Heart right ventricle (tissue), 16 donors: ENCODE measurements at regions not wholly inside any gene's neighbourhood (a gene's known extent, or its start where the extent isn't known, plus 50 kb on each side); places are given as distances from the start of the nearest gene placed in this dataset.

ENCODE experiments used
- ATAC-seq, 8 donors: fragments of 200-7000 bp; cut with Tn5 transposase; one replicate each; pipeline ENCODE4 v1.9.1; 2020; ENCODE audit warnings: mild to moderate bottlenecking in 8 of 8, moderate library complexity in 8 of 8, moderate number of reproducible peaks in 1 of 8
- DNase-seq, 2 donors: peaks; one replicate each; pipeline ENCODE4 v3.0.0-alpha.2; 2020
- H3K27ac ChIP-seq, 10 donors: fragments of 200-600 bp; sonication (generic) in 2 of 10; one replicate each; pipeline versions ENCODE4 v1.5.0 to v1.8.0; 2020 to 2022; ENCODE audit warnings: mild to moderate bottlenecking in 3 of 10
- H3K27me3 ChIP-seq, 7 donors: fragments of 200-600 bp; one replicate each; pipeline ENCODE4 v1.8.0; 2021 to 2022; ENCODE audit warnings: mild to moderate bottlenecking in 2 of 7
- H3K36me3 ChIP-seq, 9 donors: fragments of 200-600 bp; sonication (generic) in 1 of 9; one replicate each; pipeline versions ENCODE4 v1.5.0 to v1.8.0; 2020 to 2022; ENCODE audit warnings: mild to moderate bottlenecking in 2 of 9
- H3K4me1 ChIP-seq, 9 donors: fragments of 200-600 bp; sonication (generic) in 1 of 9; one replicate each; pipeline versions ENCODE4 v1.5.0 to v1.8.0; 2020 to 2022; ENCODE audit warnings: mild to moderate bottlenecking in 4 of 9
- H3K4me3 ChIP-seq, 10 donors: fragments of 200-600 bp; sonication (generic) in 2 of 10; one replicate each; pipeline versions ENCODE4 v1.5.0 to v1.8.0; 2020 to 2022; ENCODE audit warnings: mild to moderate bottlenecking in 7 of 10, moderate library complexity in 2 of 10
- H3K9me3 ChIP-seq, 11 donors: fragments of 200-600 bp in 10 of 11; sonication (generic) in 2 of 11; one replicate each; pipeline versions ENCODE4 v1.5.0 to v1.8.0; 2013 to 2022; ENCODE audit warnings: mild to moderate bottlenecking in 2 of 11, control low read depth in 1 of 11, moderate library complexity in 1 of 11
- WGBS, 2 donors: extraction: QIAGEN DNeasy Blood & Tissue Kit; methylation state at CpG; one replicate each; pipeline ENCODE4 v1.1.7; 2013; ENCODE audit warnings: inconsistent platforms in 1 of 2; 5-methylcytosine and 5-hydroxymethylcytosine counted together
- intact Hi-C, 10 donors: fragments of 100-400 bp; cut with DNase I; formaldehyde crosslinking; loops; one replicate each; pipeline versions ENCODE4 v1.11.1 to v1.14.2; 2022
- TF ChIP-seq, protein P1 (sequence below), 9 donors: fragments of 200-600 bp; sonication (generic) in 2 of 9; IDR thresholded peaks; one replicate each; pipeline versions ENCODE4 v1.5.0 to v1.8.0; 2021 to 2022; ENCODE audit warnings: antibody characterized with exemption in 9 of 9, mild to moderate bottlenecking in 5 of 9, moderate library complexity in 1 of 9
- donor health status: Arrhythmogenic right ventricular cardiomyopathy.
- donor health status: ischemic (EF 13 %, LVEDD 7.1; RV severe dilation, severe dysfunction).
- donor health status: healthy with polysubstance abuse.
- donor health status: DM: no; HTN: yes; CAD: no.
- donor health status: DM: no; HTN: no; CAD: no.
- donor health status: ischemic (EF 25% LVEDD 6.9; RV normal size, moderate dysfunction).
- donor health status: ischemic (EF 25% LVEDD 5.7; RV mildly dilated, moderate dysfunction).
- donor health status: healthy.
- donor health status: DM: yes; HTN: yes; CAD: no.
- donor health status: Ischemic cardiomyopathy.
- donor health status: ischemic (EF 35%, LVEDD 5.7; RV mildly dilated, moderate dysfunction).
- donor health status: nonischemic (EF 11% LVEDD 7.7; RV severe dilation, severe dysfunction).
- donor health status: DM: yes; HTN: yes; CAD: no.
- donor health status: PGD.
- donor health status: ischemic (EF 29% LVEDD 5.4; RV normal size, mild dysfunction).
- donor health status: nonischemic (EF 23%, LVEDD 6.1; RV moderate dilation, normal function).

DNA sequence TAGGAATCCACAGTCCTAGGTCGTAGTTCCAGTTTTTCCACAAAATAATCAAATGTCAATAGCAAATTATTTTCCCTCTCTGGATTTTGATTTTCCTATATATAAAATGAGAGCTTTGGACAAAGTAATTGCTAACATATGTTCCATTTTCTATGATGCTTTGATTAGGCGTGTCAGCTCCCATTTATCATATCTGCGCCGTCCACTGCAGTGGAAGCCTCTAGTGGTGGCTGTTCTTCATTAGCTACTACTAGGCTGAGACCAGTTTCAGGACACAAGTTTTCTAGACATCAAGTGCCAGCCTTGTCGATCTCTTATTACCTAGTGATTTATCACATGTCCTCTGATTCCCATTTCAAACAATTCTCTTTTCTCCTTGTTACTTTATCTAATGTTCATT is 271.5 kb downstream of the TUSC7 start:
- 76 to 86% methylated on average over 5 of the region's 5 CpGs for WGBS, 2 donors
- Histone ChIP-seq H3K4me1 (no peaks in the 10 kb centered on the region), H3K9me3 (no peaks in the 10 kb centered on the region), H3K36me3 (no peaks in the 10 kb centered on the region), H3K27me3 (no peaks in the 10 kb centered on the region), H3K27ac (no peak overlapping the region), H3K4me3 (no peak overlapping the region)
- intact Hi-C loops, result no loop called here
- TF ChIP-seq, protein P1, sequence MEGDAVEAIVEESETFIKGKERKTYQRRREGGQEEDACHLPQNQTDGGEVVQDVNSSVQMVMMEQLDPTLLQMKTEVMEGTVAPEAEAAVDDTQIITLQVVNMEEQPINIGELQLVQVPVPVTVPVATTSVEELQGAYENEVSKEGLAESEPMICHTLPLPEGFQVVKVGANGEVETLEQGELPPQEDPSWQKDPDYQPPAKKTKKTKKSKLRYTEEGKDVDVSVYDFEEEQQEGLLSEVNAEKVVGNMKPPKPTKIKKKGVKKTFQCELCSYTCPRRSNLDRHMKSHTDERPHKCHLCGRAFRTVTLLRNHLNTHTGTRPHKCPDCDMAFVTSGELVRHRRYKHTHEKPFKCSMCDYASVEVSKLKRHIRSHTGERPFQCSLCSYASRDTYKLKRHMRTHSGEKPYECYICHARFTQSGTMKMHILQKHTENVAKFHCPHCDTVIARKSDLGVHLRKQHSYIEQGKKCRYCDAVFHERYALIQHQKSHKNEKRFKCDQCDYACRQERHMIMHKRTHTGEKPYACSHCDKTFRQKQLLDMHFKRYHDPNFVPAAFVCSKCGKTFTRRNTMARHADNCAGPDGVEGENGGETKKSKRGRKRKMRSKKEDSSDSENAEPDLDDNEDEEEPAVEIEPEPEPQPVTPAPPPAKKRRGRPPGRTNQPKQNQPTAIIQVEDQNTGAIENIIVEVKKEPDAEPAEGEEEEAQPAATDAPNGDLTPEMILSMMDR (IDR thresholded peaks at IDR 0.05), result no peak
- DNase-seq, result no peak
- no peak for ATAC-seq

- no peak overlapping the region for H3K4me3 ChIP-seq
- H3K36me3 ChIP-seq, result no peaks in the 10 kb centered on the region
- no peaks in the 10 kb centered on the region for H3K4me1 ChIP-seq
- H3K27me3 ChIP-seq, result no peaks in the 10 kb centered on the region
- intact Hi-C loops, result no loop called here
- TF ChIP-seq, protein P1 (IDR thresholded peaks at IDR 0.05), result no peak
- no peak overlapping the region for H3K27ac ChIP-seq
- DNase-seq (no peak), ATAC-seq (no peak)
- no peaks in the 10 kb centered on the region for H3K9me3 ChIP-seq
These were observed 274.7 kb downstream of the TUSC7 start for GRCh38 chr3:116984301-116984700.

DNA sequence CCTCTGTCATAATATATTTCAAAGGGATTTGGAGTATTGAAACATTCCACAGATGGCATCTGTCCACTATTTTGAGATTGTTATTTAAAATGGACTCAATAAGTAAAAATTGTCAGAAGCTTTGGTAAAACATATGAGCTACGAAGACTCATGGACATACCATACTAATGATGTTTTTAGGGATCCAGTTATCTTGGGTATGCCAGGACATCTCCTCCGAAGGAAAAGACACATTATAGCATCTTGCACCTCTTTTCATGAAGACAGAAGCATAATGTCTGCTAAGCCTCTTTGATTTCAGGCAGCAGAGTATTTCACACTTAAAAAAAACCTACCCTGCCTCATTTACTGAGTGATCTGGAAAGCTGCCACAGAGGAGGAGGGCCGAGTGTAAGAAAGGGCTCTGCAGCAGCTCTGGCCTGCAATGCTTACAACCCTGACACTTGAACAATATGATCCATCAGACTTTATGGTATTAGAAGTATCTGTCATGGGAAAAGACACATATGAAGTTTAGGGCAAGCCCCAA is 284.8 kb downstream of the TUSC7 start:
- ATAC-seq, result no peak
- 61 to 65% methylated on average over 3 of the region's 3 CpGs for WGBS, 2 donors
- DNase-seq, result no peak
- TF ChIP-seq, protein P1 (IDR thresholded peaks at IDR 0.05), result no peak
- Histone ChIP-seq H3K4me1 (no peaks in the 10 kb centered on the region), H3K36me3 (no peaks in the 10 kb centered on the region), H3K27ac (no peak overlapping the region), H3K9me3 (no peaks in the 10 kb centered on the region), H3K4me3 (no peak overlapping the region), H3K27me3 (no peaks in the 10 kb centered on the region)
- intact Hi-C loops, result no loop called here

DNA sequence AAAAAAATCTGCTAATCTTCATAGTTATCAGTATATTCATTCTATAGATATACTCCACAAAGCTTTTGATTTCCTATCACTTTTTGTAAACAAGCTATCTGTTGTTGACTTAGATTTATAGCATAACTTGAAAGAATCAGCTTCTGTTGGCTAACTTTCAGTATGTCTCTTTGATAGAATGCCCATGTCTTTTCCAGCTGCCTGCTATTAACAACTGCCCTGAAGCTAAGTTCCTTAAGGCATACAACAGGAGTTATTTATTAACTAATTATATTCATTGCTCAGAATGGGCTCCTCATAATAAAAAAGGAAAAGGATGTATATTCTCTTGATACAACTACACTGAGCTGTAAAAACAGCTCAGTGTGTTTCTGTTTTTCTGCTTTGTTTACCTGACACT is 293.9 kb downstream of the TUSC7 start:
- no peak for ATAC-seq
- no peak overlapping the region for H3K27ac ChIP-seq
- H3K4me1 ChIP-seq, result no peaks in the 10 kb centered on the region
- no peak for DNase-seq
- TF ChIP-seq, protein P1 (IDR thresholded peaks at IDR 0.05), result no peak
- H3K4me3 ChIP-seq, result no peak overlapping the region
- H3K9me3 ChIP-seq, result no peaks in the 10 kb centered on the region
- intact Hi-C loops, result no loop called here
- H3K27me3 ChIP-seq, result no peaks in the 10 kb centered on the region
- no peaks in the 10 kb centered on the region for H3K36me3 ChIP-seq

GRCh38 chr3:117005274-117005673 is 295.7 kb downstream of the TUSC7 start:
- Histone ChIP-seq H3K36me3 (no peaks in the 10 kb centered on the region), H3K9me3 (no peaks in the 10 kb centered on the region), H3K4me3 (no peak overlapping the region), H3K27ac (no peak overlapping the region), H3K27me3 (no peaks in the 10 kb centered on the region), H3K4me1 (no peaks in the 10 kb centered on the region)
- TF ChIP-seq, protein P1 (IDR thresholded peaks at IDR 0.05), result no peak
- intact Hi-C loops, result no loop called here
- WGBS, 2 donors, result 41 to 46% methylated on average over 2 of the region's 2 CpGs
- ATAC-seq (no peak), DNase-seq (no peak)
